ENCODE measurements at regions not wholly inside any gene's neighbourhood (a gene's known extent, or its start where the extent isn't known, plus 50 kb on each side); places are given as distances from the start of the nearest gene placed in this dataset.
"Not testable (repeated sequence)": the region's sequence is repeated elsewhere in the genome, so short reads cannot be mapped to it uniquely, and the experiment has no call there.

- H3K9me3 ChIP-seq (ENCODE audit: insufficient read depth in 2 of 2, low read depth in 1 of 2, low read length in 1 of 2); H3K56ac ChIP-seq (replicated peaks; ENCODE audit: insufficient read length, low read depth, low read length); H3K18ac ChIP-seq (ENCODE audit: extremely low read depth, low read length); H2BK20ac ChIP-seq (ENCODE audit: low read length); H2BK15ac ChIP-seq (ENCODE audit: low read length); H3K36me3 ChIP-seq (ENCODE audit: control insufficient read depth in 2 of 4, insufficient read depth in 4 of 4, low read length in 3 of 4); H4K20me1 ChIP-seq (replicated peaks in 1 of 2; ENCODE audit: control insufficient read depth in 1 of 2, insufficient read depth in 2 of 2, low read length in 2 of 2); H4K5ac ChIP-seq (ENCODE audit: insufficient read length, low read depth, low read length); H3K14ac ChIP-seq (ENCODE audit: insufficient read length); H3K4me1 ChIP-seq (replicated peaks in 1 of 4; ENCODE audit: control insufficient read depth in 3 of 4, insufficient read depth in 4 of 4, low read length in 3 of 4); H3K4me2 ChIP-seq (ENCODE audit: insufficient read depth in 1 of 2, low read depth in 2 of 2, low read length in 2 of 2); H4K8ac ChIP-seq (ENCODE audit: extremely low read depth, insufficient read depth, low read length); POLR2A ChIA-PET (ENCODE audit: partially characterized antibody); H2AFZ ChIP-seq (ENCODE audit: low read length); H3K27ac ChIP-seq (ENCODE audit: low read depth, low read length); H3K79me1 ChIP-seq (ENCODE audit: low read depth, low read length); H3K79me2 ChIP-seq (ENCODE audit: control insufficient read depth in 1 of 2, insufficient read depth in 2 of 2, low read length in 2 of 2); DNase-seq (ENCODE audit: low read depth in 1 of 2, low spot score in 2 of 2); H3K4me3 ChIP-seq (ENCODE audit: extremely low read depth in 1 of 4, insufficient read depth in 2 of 4, low read depth in 3 of 4, low read length in 4 of 4); H2AK5ac ChIP-seq (ENCODE audit: low read depth, low read length); FAIRE-seq; H2BK12ac ChIP-seq (ENCODE audit: low read depth, low read length); H3K27me3 ChIP-seq (replicated peaks in 1 of 4; ENCODE audit: control insufficient read depth in 3 of 4, extremely low read depth in 1 of 4, insufficient read depth in 3 of 4, low read length in 3 of 4); H3K4ac ChIP-seq (replicated peaks; ENCODE audit: insufficient read length, low read depth, low read length); H3K23me2 ChIP-seq (ENCODE audit: low read depth, low read length); H3K23ac ChIP-seq (ENCODE audit: insufficient read length); H3K9ac ChIP-seq (replicated peaks in 1 of 4; ENCODE audit: extremely low read depth in 1 of 4, low read depth in 3 of 4, low read length in 3 of 4); H2BK5ac ChIP-seq (ENCODE audit: low read depth, low read length); H4K91ac ChIP-seq (replicated peaks; ENCODE audit: insufficient read length, low read length); H2BK120ac ChIP-seq (replicated peaks; ENCODE audit: low read depth, low read length): not testable (repeated sequence)
- CTCF ChIA-PET (ENCODE audit: partially characterized antibody): interaction anchor here (1.6 kb wide), 1 partner anchor 40 kb away, joined by 3 read pairs; no protein-coding TSS in a partner anchor
- WGBS, 2 experiments (ENCODE audit: extremely low coverage in 1 of 2, insufficient coverage in 1 of 2, insufficient read length in 1 of 2, insufficient replicate concordance in 2 of 2, low coverage in 1 of 2, low lambda C conversion rate in 2 of 2, missing lambda C conversion rate in 1 of 2): 90% methylated on average over 17 of the region's 50 CpGs; no CpG with 5 or more reads in 1 of the 2 experiments
Measured at GRCh38 chr5:18399461-18400327, 765.4 kb downstream of the TAF11L14 start.

Measured in H1 (cell line).